ENCODE measurements at regions not wholly inside any gene's neighbourhood (a gene's known extent, or its start where the extent isn't known, plus 50 kb on each side); places are given as distances from the start of the nearest gene placed in this dataset.

- no peak overlapping the region for H3K4me3 Mint-ChIP-seq
- DNase-seq = no peak
- no peaks in the 10 kb centered on the region for H3K9me3 Mint-ChIP-seq
- peaks cover 0 to 2% of the 10 kb centered on the region in 2 donors for H3K4me1 Mint-ChIP-seq (ENCODE audit: low read depth in 2 of 2)
- H3K36me3 Mint-ChIP-seq (ENCODE audit: insufficient read depth) = no peaks in the 10 kb centered on the region
- peaks cover 28 to 56% of the 10 kb centered on the region in 2 donors for H3K27me3 Mint-ChIP-seq
- ATAC-seq (replicated peaks) = no peak
- no peak overlapping the region for H3K27ac Mint-ChIP-seq
Measured at GRCh38 chrX:137425986-137426385, 139.9 kb upstream of the ZIC3 start.

DNA sequence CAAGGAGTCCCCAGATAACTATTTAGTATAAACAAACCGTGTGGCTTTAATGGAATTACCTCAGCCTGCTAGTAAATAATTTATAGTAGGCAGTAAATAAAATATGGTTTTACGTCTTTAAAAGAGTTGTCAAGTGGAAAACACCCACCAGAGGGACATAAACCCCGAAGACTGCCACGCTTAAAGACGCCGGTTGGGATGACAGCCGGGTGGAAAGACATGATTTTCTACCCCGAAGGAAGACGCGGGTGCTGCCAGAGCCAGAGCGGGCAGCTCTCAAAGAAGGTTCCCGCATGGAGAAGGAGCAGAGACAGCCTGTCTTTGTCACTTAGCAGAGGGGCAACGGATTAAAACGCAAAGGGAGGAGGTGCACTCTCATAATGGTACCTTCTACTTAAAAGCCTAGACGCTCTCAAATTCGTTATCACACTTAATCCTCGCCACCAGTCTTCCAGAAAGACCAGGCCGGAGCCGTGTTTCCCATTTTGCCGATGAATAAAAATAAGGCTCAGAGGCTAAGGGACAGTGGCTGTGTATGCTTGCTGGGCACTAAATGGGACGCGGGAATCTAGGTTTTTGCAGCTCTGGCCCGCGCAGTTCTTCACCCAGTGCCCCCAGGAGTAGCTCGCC lies 140.5 kb upstream of the ZIC3 start:
- H3K9me3 Mint-ChIP-seq = no peaks in the 10 kb centered on the region
- peaks cover 0 to 2% of the 10 kb centered on the region in 2 donors for H3K4me1 Mint-ChIP-seq (ENCODE audit: low read depth in 2 of 2)
- H3K27me3 Mint-ChIP-seq = peaks cover 25 to 58% of the 10 kb centered on the region in 2 donors
- no peak overlapping the region for H3K27ac Mint-ChIP-seq
- DNase-seq = no peak
- H3K36me3 Mint-ChIP-seq (ENCODE audit: insufficient read depth) = no peaks in the 10 kb centered on the region
- H3K4me3 Mint-ChIP-seq = no peak overlapping the region
- ATAC-seq (replicated peaks) = no peak

GRCh38 chrX:137424679-137425078 lies 141.2 kb upstream of the ZIC3 start:
- no peak overlapping the region for H3K4me3 Mint-ChIP-seq
- no peak for ATAC-seq (replicated peaks)
- no peaks in the 10 kb centered on the region for H3K9me3 Mint-ChIP-seq
- H3K36me3 Mint-ChIP-seq (ENCODE audit: insufficient read depth) = no peaks in the 10 kb centered on the region
- H3K27me3 Mint-ChIP-seq = peaks cover 25 to 61% of the 10 kb centered on the region in 2 donors
- H3K27ac Mint-ChIP-seq = no peak overlapping the region
- H3K4me1 Mint-ChIP-seq (ENCODE audit: low read depth in 2 of 2) = peaks cover 0 to 2% of the 10 kb centered on the region in 2 donors
- DNase-seq = no peak

- Mint-ChIP-seq H3K27me3 (peaks cover 25 to 61% of the 10 kb centered on the region in 2 donors), H3K4me3 (no peak overlapping the region), H3K27ac (no peak overlapping the region), H3K9me3 (no peaks in the 10 kb centered on the region), H3K4me1 (ENCODE audit: low read depth in 2 of 2) (peaks cover 0 to 2% of the 10 kb centered on the region in 2 donors), H3K36me3 (ENCODE audit: insufficient read depth) (no peaks in the 10 kb centered on the region)
- no peak for DNase-seq
- ATAC-seq (replicated peaks) = no peak
Measured at GRCh38 chrX:137423241-137423640, 142.7 kb upstream of the ZIC3 start.

DNA sequence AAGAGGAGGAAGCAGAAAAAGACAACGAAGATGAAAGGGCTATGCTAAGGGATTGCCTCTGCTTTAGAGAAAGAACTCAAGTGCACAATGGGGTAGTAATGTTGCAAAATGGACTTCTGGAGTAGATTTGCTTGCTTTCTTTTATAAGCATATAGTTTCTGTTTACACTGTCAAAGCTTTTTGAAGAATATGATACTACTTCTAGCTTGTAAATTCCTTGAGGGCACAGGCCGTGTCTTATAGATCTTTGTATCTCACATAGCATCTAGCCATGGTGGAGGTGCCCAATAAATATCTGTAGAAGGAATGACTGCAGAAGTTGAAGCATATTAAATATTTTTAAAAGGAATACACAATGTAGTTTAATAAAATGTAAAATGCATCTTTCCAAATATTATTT lies 147.8 kb upstream of the ZIC3 start:
- peaks cover 0 to 2% of the 10 kb centered on the region in 2 donors for H3K9me3 Mint-ChIP-seq
- no peak overlapping the region for H3K27ac Mint-ChIP-seq
- peaks cover 0 to 15% of the 10 kb centered on the region in 2 donors for H3K27me3 Mint-ChIP-seq
- H3K4me1 Mint-ChIP-seq (ENCODE audit: low read depth in 2 of 2) = no peaks in the 10 kb centered on the region
- DNase-seq = no peak
- no peak for ATAC-seq (replicated peaks)
- H3K36me3 Mint-ChIP-seq (ENCODE audit: insufficient read depth) = no peaks in the 10 kb centered on the region
- H3K4me3 Mint-ChIP-seq = no peak overlapping the region

DNA sequence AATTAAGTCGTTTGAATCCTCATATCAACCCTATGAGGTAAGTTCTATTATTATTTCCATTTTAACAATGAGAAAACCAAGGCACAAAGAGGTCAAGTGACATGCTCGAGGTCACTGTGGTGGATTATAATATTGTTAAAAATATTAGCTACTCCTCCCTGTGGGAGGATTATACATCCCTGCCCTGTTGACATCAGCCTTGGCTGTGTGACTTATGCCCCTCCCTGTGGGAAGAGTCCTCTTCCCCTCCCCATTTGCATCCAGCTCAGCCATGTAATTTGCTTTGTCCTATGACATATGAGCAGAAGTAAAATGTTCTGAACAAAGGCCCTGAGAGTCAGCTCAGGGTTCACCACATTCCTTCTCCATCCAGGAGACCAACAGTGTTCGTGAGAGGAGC lies 152.7 kb upstream of the ZIC3 start:
- no peaks in the 10 kb centered on the region for H3K36me3 Mint-ChIP-seq (ENCODE audit: insufficient read depth)
- DNase-seq (no peak), ATAC-seq (replicated peaks) (no peak)
- no peak overlapping the region for H3K27ac Mint-ChIP-seq
- H3K9me3 Mint-ChIP-seq = peaks cover 0 to 2% of the 10 kb centered on the region in 2 donors
- H3K27me3 Mint-ChIP-seq = no peaks in the 10 kb centered on the region
- H3K4me3 Mint-ChIP-seq = no peak overlapping the region
- no peaks in the 10 kb centered on the region for H3K4me1 Mint-ChIP-seq (ENCODE audit: low read depth in 2 of 2)

GRCh38 chrX:137405449-137406140 lies 160.3 kb upstream of the ZIC3 start:
- Mint-ChIP-seq H3K9me3 (peaks cover 0 to 2% of the 10 kb centered on the region in 2 donors), H3K36me3 (ENCODE audit: insufficient read depth) (peaks cover 5% of the 10 kb centered on the region), H3K4me1 (ENCODE audit: low read depth in 2 of 2) (no peaks in the 10 kb centered on the region), H3K4me3 (no peak overlapping the region), H3K27me3 (no peaks in the 10 kb centered on the region), H3K27ac (no peak overlapping the region)
- ATAC-seq (replicated peaks) (no peak), DNase-seq (no peak)

- no peaks in the 10 kb centered on the region for H3K27me3 Mint-ChIP-seq
- DNase-seq (no peak), ATAC-seq (replicated peaks) (no peak)
- H3K4me1 Mint-ChIP-seq (ENCODE audit: low read depth in 2 of 2) = no peaks in the 10 kb centered on the region
- H3K27ac Mint-ChIP-seq = no peak overlapping the region
- H3K4me3 Mint-ChIP-seq = no peak overlapping the region
- peaks cover 5% of the 10 kb centered on the region for H3K36me3 Mint-ChIP-seq (ENCODE audit: insufficient read depth)
- H3K9me3 Mint-ChIP-seq = peaks cover 0 to 5% of the 10 kb centered on the region in 2 donors
Measured at GRCh38 chrX:137401092-137401491, 164.8 kb upstream of the ZIC3 start.

GRCh38 chrX:137387646-137388045 lies 178.3 kb upstream of the ZIC3 start:
- H3K27ac Mint-ChIP-seq = no peak overlapping the region
- H3K4me3 Mint-ChIP-seq = no peak overlapping the region
- H3K4me1 Mint-ChIP-seq (ENCODE audit: low read depth in 2 of 2) = no peaks in the 10 kb centered on the region
- ATAC-seq (replicated peaks) (no peak), DNase-seq (no peak)
- no peaks in the 10 kb centered on the region for H3K9me3 Mint-ChIP-seq
- H3K27me3 Mint-ChIP-seq = no peaks in the 10 kb centered on the region
- H3K36me3 Mint-ChIP-seq (ENCODE audit: insufficient read depth) = no peaks in the 10 kb centered on the region

DNA sequence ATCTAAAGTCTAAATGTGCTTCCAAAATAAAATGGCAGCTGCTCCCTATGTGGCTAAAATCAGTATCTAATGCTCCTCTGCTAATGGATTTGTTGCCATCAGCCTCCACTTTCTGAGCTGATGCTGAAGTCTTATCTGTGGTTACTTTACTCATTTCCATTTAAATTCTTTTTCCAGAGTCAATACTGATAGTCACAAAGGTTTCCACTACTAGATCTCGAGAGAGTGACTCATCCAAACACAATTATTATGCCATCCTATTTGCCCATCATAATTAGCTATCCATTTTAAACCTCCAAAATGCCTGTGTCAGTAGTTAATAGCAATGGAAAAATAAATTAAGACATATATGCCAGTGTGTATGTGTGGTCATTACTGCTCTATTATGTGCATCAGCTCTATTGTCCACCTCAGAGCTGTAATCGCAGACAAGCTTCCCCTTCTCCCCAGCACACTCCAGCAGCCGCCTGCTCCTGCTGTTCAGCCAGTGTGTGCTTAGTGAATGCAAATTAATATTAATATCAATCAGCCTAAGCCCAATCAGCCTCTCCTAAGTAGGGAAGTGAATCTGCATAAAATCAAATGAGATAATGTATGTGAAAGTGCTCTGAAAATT lies 199.8 kb upstream of the ZIC3 start:
- no peaks in the 10 kb centered on the region for H3K4me1 Mint-ChIP-seq (ENCODE audit: low read depth in 2 of 2)
- no peaks in the 10 kb centered on the region for H3K27me3 Mint-ChIP-seq
- no peak overlapping the region for H3K4me3 Mint-ChIP-seq
- H3K9me3 Mint-ChIP-seq = no peaks in the 10 kb centered on the region
- no peaks in the 10 kb centered on the region for H3K36me3 Mint-ChIP-seq (ENCODE audit: insufficient read depth)
- DNase-seq = no peak
- no peak overlapping the region for H3K27ac Mint-ChIP-seq
- no peak for ATAC-seq (replicated peaks)

DNA sequence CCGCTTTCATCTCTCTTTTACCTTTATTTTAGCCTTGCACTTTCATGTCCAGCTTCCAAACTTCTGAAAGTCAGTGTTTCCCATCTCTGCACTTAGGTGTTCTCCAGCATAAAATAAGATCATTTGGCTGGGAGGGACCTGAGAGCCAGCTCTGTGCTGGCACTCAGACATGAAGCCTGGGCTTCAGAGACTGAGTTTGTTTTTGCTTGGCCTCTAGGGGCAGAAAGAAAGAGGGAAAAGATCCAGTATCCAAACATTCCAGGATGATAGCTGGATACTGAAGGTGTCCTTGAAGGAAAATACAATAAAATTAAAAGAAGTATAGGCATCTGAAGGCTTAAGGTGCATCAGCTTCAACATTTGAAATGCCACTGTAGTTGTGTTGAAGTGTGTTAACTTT lies 202.4 kb upstream of the ZIC3 start:
- H3K4me3 Mint-ChIP-seq = no peak overlapping the region
- H3K27ac Mint-ChIP-seq = no peak overlapping the region
- no peak for ATAC-seq (replicated peaks)
- no peaks in the 10 kb centered on the region for H3K4me1 Mint-ChIP-seq (ENCODE audit: low read depth in 2 of 2)
- no peaks in the 10 kb centered on the region for H3K36me3 Mint-ChIP-seq (ENCODE audit: insufficient read depth)
- DNase-seq = no peak
- no peaks in the 10 kb centered on the region for H3K27me3 Mint-ChIP-seq
- no peaks in the 10 kb centered on the region for H3K9me3 Mint-ChIP-seq

- H3K27ac Mint-ChIP-seq = no peak overlapping the region
- no peaks in the 10 kb centered on the region for H3K9me3 Mint-ChIP-seq
- ATAC-seq (replicated peaks) (no peak), DNase-seq (no peak)
- no peaks in the 10 kb centered on the region for H3K27me3 Mint-ChIP-seq
- H3K36me3 Mint-ChIP-seq (ENCODE audit: insufficient read depth) = no peaks in the 10 kb centered on the region
- no peak overlapping the region for H3K4me3 Mint-ChIP-seq
- H3K4me1 Mint-ChIP-seq (ENCODE audit: low read depth in 2 of 2) = no peaks in the 10 kb centered on the region
Measured at GRCh38 chrX:137362583-137362982, 203.3 kb upstream of the ZIC3 start.

DNA sequence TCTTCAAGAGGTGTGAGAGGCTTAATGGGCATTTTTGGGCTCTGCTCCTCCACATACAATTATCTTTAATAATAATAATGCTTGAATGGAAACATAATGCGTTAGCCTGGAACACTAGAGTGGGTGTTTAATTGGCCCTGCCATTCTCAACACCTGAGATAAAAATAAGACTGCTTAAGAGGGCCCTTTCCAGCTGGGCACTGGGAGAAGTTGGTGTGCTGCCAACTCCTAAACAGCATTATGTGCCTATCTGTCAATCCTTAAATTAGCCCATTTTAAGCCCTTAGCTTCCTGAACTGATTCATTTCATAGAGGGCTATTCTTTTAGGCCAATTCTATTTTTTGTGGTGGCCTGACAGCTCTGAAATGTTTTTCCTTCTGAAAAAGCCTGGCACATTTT lies 211.1 kb upstream of the ZIC3 start:
- Mint-ChIP-seq H3K27ac (no peak overlapping the region), H3K27me3 (no peaks in the 10 kb centered on the region), H3K4me1 (ENCODE audit: low read depth in 2 of 2) (no peaks in the 10 kb centered on the region), H3K4me3 (no peak overlapping the region), H3K9me3 (peaks cover 0 to 6% of the 10 kb centered on the region in 2 donors), H3K36me3 (ENCODE audit: insufficient read depth) (no peaks in the 10 kb centered on the region)
- DNase-seq (no peak), ATAC-seq (replicated peaks) (no peak)

DNA sequence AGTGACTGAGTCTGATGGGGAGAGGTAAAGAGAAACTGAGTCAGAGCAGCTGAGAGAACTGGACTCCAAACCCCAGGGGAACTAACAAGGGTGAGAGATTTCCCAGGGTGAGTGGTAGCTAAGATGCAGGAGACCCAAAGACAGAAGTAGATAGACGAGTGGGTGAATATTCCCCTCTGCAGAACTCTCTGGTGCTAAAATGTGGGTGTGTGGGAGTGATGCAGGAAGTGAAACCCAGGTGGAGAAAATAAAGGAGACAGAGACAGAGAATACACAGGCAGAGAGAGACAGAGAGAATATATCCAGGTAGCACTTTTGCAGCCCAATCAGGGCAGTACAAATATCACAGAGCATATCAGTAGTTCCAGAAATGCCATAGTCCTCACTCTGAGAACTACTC lies 212.5 kb upstream of the ZIC3 start:
- no peak overlapping the region for H3K27ac Mint-ChIP-seq
- H3K4me1 Mint-ChIP-seq (ENCODE audit: low read depth in 2 of 2) = no peaks in the 10 kb centered on the region
- H3K9me3 Mint-ChIP-seq = peaks cover 0 to 6% of the 10 kb centered on the region in 2 donors
- DNase-seq (no peak), ATAC-seq (replicated peaks) (no peak)
- no peaks in the 10 kb centered on the region for H3K27me3 Mint-ChIP-seq
- H3K4me3 Mint-ChIP-seq = no peak overlapping the region
- no peaks in the 10 kb centered on the region for H3K36me3 Mint-ChIP-seq (ENCODE audit: insufficient read depth)

Data from effector memory CD8-positive, alpha-beta T cell (primary cell).